ENCODE measurements at regions not wholly inside any gene's neighbourhood (a gene's known extent, or its start where the extent isn't known, plus 50 kb on each side); places are given as distances from the start of the nearest gene placed in this dataset.
"Not testable (repeated sequence)": the region's sequence is repeated elsewhere in the genome, so short reads cannot be mapped to it uniquely, and the experiment has no call there.

- DNase-seq, result not testable (repeated sequence)
Observed at GRCh38 chr12:9304540-9304939, 96.3 kb upstream of the PZP start.

- not testable (repeated sequence) for DNase-seq
Observed at GRCh38 chr12:9295872-9296271, 87.7 kb upstream of the PZP start.

- DNase-seq, result not testable (repeated sequence)
Observed at GRCh38 chr12:9294072-9294620, 86.0 kb upstream of the PZP start.

- DNase-seq, result not testable (repeated sequence)
Observed at GRCh38 chr12:9293391-9293790, 85.2 kb upstream of the PZP start.

- DNase-seq, result not testable (repeated sequence)
Observed at GRCh38 chr12:9289984-9290383, 81.8 kb upstream of the PZP start.

- DNase-seq, result not testable (repeated sequence)
Observed at GRCh38 chr12:9284724-9285123, 76.5 kb upstream of the PZP start.

GRCh38 chr12:9284197-9284596 is 76.0 kb upstream of the PZP start:
- not testable (repeated sequence) for DNase-seq

- peak; percentile 90 for DNase-seq
Observed at GRCh38 chr12:9283346-9284095, 75.3 kb upstream of the PZP start.

- DNase-seq, result no peak
Observed at GRCh38 chr12:9276990-9277389, 68.8 kb upstream of the PZP start.

- no peak for DNase-seq
Observed at GRCh38 chr12:9273276-9273675, 65.1 kb upstream of the PZP start.

- no peak for DNase-seq
Observed at GRCh38 chr12:9271875-9272274, 63.7 kb upstream of the PZP start.

GRCh38 chr12:9264546-9264945 is 56.4 kb upstream of the PZP start:
- DNase-seq, result no peak

GRCh38 chr12:9260931-9261330 is 52.7 kb upstream of the PZP start:
- no peak for DNase-seq

GRCh38 chr12:9258676-9259075 is 50.5 kb upstream of the PZP start:
- no peak for DNase-seq

Data from right hindlimb (tissue), 1 donor.